ENCODE measurements at regions not wholly inside any gene's neighbourhood (a gene's known extent, or its start where the extent isn't known, plus 50 kb on each side); places are given as distances from the start of the nearest gene placed in this dataset.

- TF ChIP-seq, protein P1, sequence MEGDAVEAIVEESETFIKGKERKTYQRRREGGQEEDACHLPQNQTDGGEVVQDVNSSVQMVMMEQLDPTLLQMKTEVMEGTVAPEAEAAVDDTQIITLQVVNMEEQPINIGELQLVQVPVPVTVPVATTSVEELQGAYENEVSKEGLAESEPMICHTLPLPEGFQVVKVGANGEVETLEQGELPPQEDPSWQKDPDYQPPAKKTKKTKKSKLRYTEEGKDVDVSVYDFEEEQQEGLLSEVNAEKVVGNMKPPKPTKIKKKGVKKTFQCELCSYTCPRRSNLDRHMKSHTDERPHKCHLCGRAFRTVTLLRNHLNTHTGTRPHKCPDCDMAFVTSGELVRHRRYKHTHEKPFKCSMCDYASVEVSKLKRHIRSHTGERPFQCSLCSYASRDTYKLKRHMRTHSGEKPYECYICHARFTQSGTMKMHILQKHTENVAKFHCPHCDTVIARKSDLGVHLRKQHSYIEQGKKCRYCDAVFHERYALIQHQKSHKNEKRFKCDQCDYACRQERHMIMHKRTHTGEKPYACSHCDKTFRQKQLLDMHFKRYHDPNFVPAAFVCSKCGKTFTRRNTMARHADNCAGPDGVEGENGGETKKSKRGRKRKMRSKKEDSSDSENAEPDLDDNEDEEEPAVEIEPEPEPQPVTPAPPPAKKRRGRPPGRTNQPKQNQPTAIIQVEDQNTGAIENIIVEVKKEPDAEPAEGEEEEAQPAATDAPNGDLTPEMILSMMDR (optimal IDR thresholded peaks at IDR 0.05 in 1 of 3, IDR thresholded peaks at IDR 0.05 in 1 of 3, conservative IDR thresholded peaks at IDR 0.05 in 1 of 3; ENCODE audit: extremely low read depth in 1 of 3, insufficient read depth in 2 of 3, low read length in 3 of 3): no peak
- no peak for TF ChIP-seq EZH2 (IDR thresholded peaks at IDR 0.05; ENCODE audit: low read length)
Observed at GRCh38 chr13:76762721-76763120, 123.5 kb downstream of the KCTD12 start.
